ENCODE measurements at regions not wholly inside any gene's neighbourhood (a gene's known extent, or its start where the extent isn't known, plus 50 kb on each side); places are given as distances from the start of the nearest gene placed in this dataset.

GRCh38 chr2:150689590-150689989 lies 202.1 kb upstream of the RND3 start:
- no peaks in the 10 kb centered on the region for H3K36me3 Mint-ChIP-seq (ENCODE audit: low read depth)
- Histone ChIP-seq H3K36me3 (ENCODE audit: insufficient read depth, low read length) (no peaks in the 10 kb centered on the region), H3K4me1 (ENCODE audit: insufficient read depth, low read length) (no peaks in the 10 kb centered on the region), H3K9me3 (ENCODE audit: control insufficient read depth in 1 of 2, insufficient read depth in 1 of 2, low read length in 2 of 2) (no peaks in the 10 kb centered on the region), H3K27me3 (ENCODE audit: control insufficient read depth in 1 of 2, insufficient read depth in 2 of 2, low read length in 2 of 2) (no peaks in the 10 kb centered on the region), H3K27ac (ENCODE audit: low read depth in 1 of 2, low read length in 2 of 2) (no peak overlapping the region), H3K4me3 (ENCODE audit: low read length) (no peak overlapping the region)
- ChIA-PET POLR2A (no interaction called here), CTCF (interaction anchor here (0.8 kb wide), 1 partner anchor 9 kb away, joined by 3 read pairs; no protein-coding TSS in a partner anchor)
- H3K4me1 Mint-ChIP-seq (ENCODE audit: low read depth): no peaks in the 10 kb centered on the region
- H3K27me3 Mint-ChIP-seq: no peaks in the 10 kb centered on the region
- H3K9me3 Mint-ChIP-seq: no peaks in the 10 kb centered on the region
- intact Hi-C loops (cut with DNase I, micrococcal nuclease): no loop called here
- H3K27ac Mint-ChIP-seq: no peak overlapping the region
- no peak overlapping the region for H3K4me3 Mint-ChIP-seq
- ATAC-seq (ENCODE audit: poor library complexity) (no peak), DNase-seq (no peak)
- TF ChIP-seq CTCF (IDR thresholded peaks at IDR 0.05): no peak

GRCh38 chr2:150688016-150688415 lies 200.5 kb upstream of the RND3 start:
- H3K4me3 ChIP-seq (ENCODE audit: low read length): no peak overlapping the region
- H3K36me3 ChIP-seq (ENCODE audit: insufficient read depth, low read length): no peaks in the 10 kb centered on the region
- ChIA-PET POLR2A (no interaction called here), CTCF (no interaction called here)
- intact Hi-C loops (cut with DNase I, micrococcal nuclease): no loop called here
- no peaks in the 10 kb centered on the region for H3K36me3 Mint-ChIP-seq (ENCODE audit: low read depth)
- no peaks in the 10 kb centered on the region for H3K9me3 Mint-ChIP-seq
- H3K4me1 ChIP-seq (ENCODE audit: insufficient read depth, low read length): no peaks in the 10 kb centered on the region
- no peak overlapping the region for H3K27ac ChIP-seq (ENCODE audit: low read depth in 1 of 2, low read length in 2 of 2)
- H3K4me3 Mint-ChIP-seq: no peak overlapping the region
- H3K27ac Mint-ChIP-seq: no peak overlapping the region
- no peak for DNase-seq
- no peaks in the 10 kb centered on the region for H3K27me3 Mint-ChIP-seq
- no peaks in the 10 kb centered on the region for H3K27me3 ChIP-seq (ENCODE audit: control insufficient read depth in 1 of 2, insufficient read depth in 2 of 2, low read length in 2 of 2)
- TF ChIP-seq CTCF (IDR thresholded peaks at IDR 0.05): no peak
- ATAC-seq (ENCODE audit: poor library complexity): no peak
- H3K4me1 Mint-ChIP-seq (ENCODE audit: low read depth): no peaks in the 10 kb centered on the region
- no peaks in the 10 kb centered on the region for H3K9me3 ChIP-seq (ENCODE audit: control insufficient read depth in 1 of 2, insufficient read depth in 1 of 2, low read length in 2 of 2)

GRCh38 chr2:150686391-150686790 lies 198.9 kb upstream of the RND3 start:
- H3K27me3 Mint-ChIP-seq: no peaks in the 10 kb centered on the region
- POLR2A ChIA-PET: no interaction called here
- TF ChIP-seq CTCF (IDR thresholded peaks at IDR 0.05): no peak
- H3K4me3 Mint-ChIP-seq: no peak overlapping the region
- ATAC-seq (ENCODE audit: poor library complexity) (no peak), DNase-seq (no peak)
- H3K27ac Mint-ChIP-seq: no peak overlapping the region
- H3K4me1 Mint-ChIP-seq (ENCODE audit: low read depth): no peaks in the 10 kb centered on the region
- no peaks in the 10 kb centered on the region for H3K9me3 Mint-ChIP-seq
- Histone ChIP-seq H3K4me1 (ENCODE audit: insufficient read depth, low read length) (no peaks in the 10 kb centered on the region), H3K36me3 (ENCODE audit: insufficient read depth, low read length) (no peaks in the 10 kb centered on the region), H3K27ac (ENCODE audit: low read depth in 1 of 2, low read length in 2 of 2) (no peak overlapping the region), H3K4me3 (ENCODE audit: low read length) (no peak overlapping the region), H3K27me3 (ENCODE audit: control insufficient read depth in 1 of 2, insufficient read depth in 2 of 2, low read length in 2 of 2) (no peaks in the 10 kb centered on the region), H3K9me3 (ENCODE audit: control insufficient read depth in 1 of 2, insufficient read depth in 1 of 2, low read length in 2 of 2) (no peaks in the 10 kb centered on the region)
- intact Hi-C loops (cut with DNase I, micrococcal nuclease): no loop called here
- H3K36me3 Mint-ChIP-seq (ENCODE audit: low read depth): no peaks in the 10 kb centered on the region
- CTCF ChIA-PET: no interaction called here

All from CD4-positive, alpha-beta T cell (primary cell).